ENCODE measurements at regions not wholly inside any gene's neighbourhood (a gene's known extent, or its start where the extent isn't known, plus 50 kb on each side); places are given as distances from the start of the nearest gene placed in this dataset.

- no peaks in the 10 kb centered on the region for H3K4me1 ChIP-seq (ENCODE audit: insufficient read depth, low read length)
These were observed 255.2 kb downstream of the TMEM167A start for GRCh38 chr5:82821846-82822633.

More at GRCh38 chr5:82821846-82822633, 255.2 kb downstream of the TMEM167A start:
- in situ Hi-C loops (cut with HindIII; ENCODE audit: extremely low pct_ligation_motif_present, low pct_unique_long_range_greater_than_20kb) (no loop called here), intact Hi-C loops (cut with micrococcal nuclease; ENCODE audit: unreplicated experiment) (no loop called here)
- Histone ChIP-seq H2AFZ (ENCODE audit: low read length) (no peak overlapping the region), H3K4me2 (ENCODE audit: low read depth, low read length) (no peak overlapping the region), H3K9ac (ENCODE audit: insufficient read depth, low read depth, low read length) (no peak overlapping the region), H3K36me3 (replicated peaks in 1 of 2; ENCODE audit: control insufficient read depth in 1 of 2, insufficient read depth in 2 of 2, low read length in 2 of 2) (no peaks in the 10 kb centered on the region), H3K27ac (ENCODE audit: extremely low read length, insufficient read depth, low read length) (no peak overlapping the region), H4K20me1 (ENCODE audit: insufficient read depth, low read length) (no peaks in the 10 kb centered on the region), H3K9me3 (ENCODE audit: low read length) (no peaks in the 10 kb centered on the region), H3K27me3 (ENCODE audit: control insufficient read depth in 1 of 2, insufficient read depth in 2 of 2, low read length in 2 of 2) (peaks cover 0 to 4% of the 10 kb centered on the region in 2 experiments; a peak in 2 of 5 replicates), H3K79me2 (ENCODE audit: insufficient read depth, low read length) (no peaks in the 10 kb centered on the region), H3K4me3 (replicated peaks in 1 of 3; ENCODE audit: insufficient read depth in 1 of 3, low read depth in 2 of 3, low read length in 3 of 3) (no peak overlapping the region)
- CTCF ChIA-PET (ENCODE audit: low intra/inter-chr PET ratio, low total read pairs): no interaction called here
- POLR2A ChIA-PET: no interaction called here
- DNase-seq (ENCODE audit: low spot score) (no peak), ATAC-seq (no peak), FAIRE-seq (no peak)
- no peak for TF ChIP-seq ZSCAN30 (CRISPR knock-in tag; IDR thresholded peaks at IDR 0.05)
- TF ChIP-seq FOXA3 (CRISPR knock-in tag; IDR thresholded peaks at IDR 0.05): no peak
- TF ChIP-seq SNAPC4 (CRISPR knock-in tag; IDR thresholded peaks at IDR 0.05): no peak
- no peak for TF ChIP-seq NFATC3 (CRISPR knock-in tag; IDR thresholded peaks at IDR 0.05)
- no peak for TF ChIP-seq EED (CRISPR knock-in tag; IDR thresholded peaks at IDR 0.05)
- 33% methylated on average over 3 of the region's 3 CpGs for WGBS (ENCODE audit: low lambda C conversion rate)
- no TSS peak for BruUV-seq (replicated peaks)

Data from HepG2 (cell line).